ENCODE measurements at regions not wholly inside any gene's neighbourhood (a gene's known extent, or its start where the extent isn't known, plus 50 kb on each side); places are given as distances from the start of the nearest gene placed in this dataset.

DNA sequence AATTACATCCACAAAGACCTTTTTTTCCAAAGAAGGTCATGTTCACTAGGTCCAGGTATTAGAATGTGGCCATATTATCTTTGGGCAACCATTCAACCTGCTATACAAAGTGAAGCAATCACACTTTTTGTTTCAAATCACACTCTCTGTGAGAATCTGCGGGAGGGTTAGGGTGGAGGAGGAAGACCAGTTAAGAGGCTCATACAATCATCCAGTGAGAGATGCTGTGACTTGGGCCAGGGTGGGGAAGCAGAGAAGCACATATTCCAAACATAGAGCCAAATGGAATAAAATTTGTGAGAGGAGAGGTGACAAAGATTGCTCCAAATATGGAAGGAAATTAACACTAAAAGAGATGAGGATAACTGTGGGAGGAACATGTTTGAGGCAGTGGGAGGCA lies 351.6 kb downstream of the CYRIA start:
- no peak for DNase-seq

DNA sequence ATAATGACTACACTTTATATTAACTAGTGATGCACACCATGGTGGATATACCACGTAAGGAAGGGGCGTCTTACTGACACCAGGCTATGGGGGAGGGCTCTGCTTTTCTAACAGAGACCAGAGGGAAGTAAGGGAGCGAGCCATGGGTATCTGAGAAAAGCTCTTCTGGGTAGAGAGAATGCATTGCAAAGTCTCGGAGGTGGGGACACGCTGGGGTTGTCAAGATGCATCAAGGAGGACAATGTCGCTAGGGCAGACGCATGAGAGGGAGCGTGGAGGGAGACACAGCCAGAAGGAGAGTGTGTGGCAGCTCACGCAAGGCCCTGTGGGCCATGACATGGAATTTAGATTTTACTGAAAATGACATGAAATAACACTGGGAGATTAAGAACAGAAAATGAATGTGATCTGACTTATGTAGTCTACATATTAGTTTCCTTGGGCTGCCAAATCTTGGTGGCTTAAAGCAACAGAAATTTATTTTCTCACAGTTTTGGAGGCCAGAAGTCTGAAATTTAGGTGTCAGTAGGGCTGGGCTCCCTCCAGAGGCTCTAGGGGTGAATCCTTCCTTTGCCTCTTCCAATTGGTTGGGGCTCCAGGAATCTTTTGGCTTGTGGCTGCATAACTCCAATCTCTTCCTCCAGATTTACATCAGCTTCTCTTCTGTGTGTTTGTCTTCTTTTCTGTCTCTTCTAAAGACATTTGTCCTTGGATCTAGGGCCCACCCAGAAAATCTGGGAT lies 352.2 kb downstream of the CYRIA start:
- DNase-seq: no peak

GRCh38 chr2:16312771-16313170 lies 352.9 kb downstream of the CYRIA start:
- no peak for DNase-seq

GRCh38 chr2:16311521-16312440 lies 353.9 kb downstream of the CYRIA start:
- no peak for DNase-seq

- no peak for DNase-seq
Measured at GRCh38 chr2:16308816-16309215, 356.8 kb downstream of the CYRIA start.

- DNase-seq: no peak
Measured at GRCh38 chr2:16304876-16305590, 360.6 kb downstream of the CYRIA start.

- no peak for DNase-seq
Measured at GRCh38 chr2:16303761-16304160, 361.9 kb downstream of the CYRIA start.

- DNase-seq: no peak
Measured at GRCh38 chr2:16303273-16303577, 362.4 kb downstream of the CYRIA start.

DNA sequence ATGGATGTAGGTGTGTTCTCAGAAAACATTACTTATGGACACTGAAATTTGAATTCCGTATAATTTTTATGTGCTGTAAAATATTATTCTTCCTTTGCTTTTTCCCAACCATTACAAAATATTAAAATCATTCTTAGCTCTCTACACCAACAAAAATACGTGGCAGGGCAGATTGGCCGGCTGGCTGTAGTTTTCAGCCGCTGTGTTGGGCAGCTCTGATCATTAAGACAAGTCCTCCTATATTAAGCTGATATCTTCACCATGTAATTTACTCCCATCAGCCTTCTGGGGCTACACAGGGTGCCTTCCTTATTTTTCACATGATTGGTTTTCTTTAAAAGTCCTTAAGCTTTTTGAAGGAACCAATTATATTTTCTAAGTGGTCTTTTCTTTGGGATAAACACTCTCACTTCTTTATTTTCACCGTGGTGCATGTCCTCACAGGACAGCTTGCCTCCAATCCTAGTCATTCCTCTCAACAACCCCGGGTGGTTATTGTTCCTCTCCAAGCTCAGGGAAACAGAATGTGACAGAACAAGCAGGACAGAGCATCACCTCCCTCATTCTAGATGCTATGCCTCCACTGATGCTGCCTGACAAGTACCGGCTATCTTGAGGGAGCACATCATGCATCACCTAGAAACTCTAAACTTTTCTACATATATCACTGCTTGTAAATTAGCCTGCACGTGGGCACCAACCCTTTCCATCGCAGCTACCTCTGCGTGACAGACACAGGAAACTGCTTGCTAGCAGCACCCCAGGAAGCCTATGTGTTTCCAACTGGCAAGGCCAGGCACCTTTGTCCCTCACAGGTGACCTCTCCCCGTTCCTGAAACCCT lies 362.3 kb downstream of the MYCN start:
- DNase-seq: no peak

- DNase-seq: no peak
Measured at GRCh38 chr2:16301961-16302360, 361.6 kb downstream of the MYCN start.

GRCh38 chr2:16298866-16299265 lies 358.5 kb downstream of the MYCN start:
- no peak for DNase-seq

GRCh38 chr2:16296331-16297250 lies 356.2 kb downstream of the MYCN start:
- DNase-seq: no peak

GRCh38 chr2:16296038-16296290 lies 355.6 kb downstream of the MYCN start:
- DNase-seq: no peak

GRCh38 chr2:16294791-16295190 lies 354.4 kb downstream of the MYCN start:
- no peak for DNase-seq

- DNase-seq: no peak
Measured at GRCh38 chr2:16293871-16294270, 353.5 kb downstream of the MYCN start.

DNA sequence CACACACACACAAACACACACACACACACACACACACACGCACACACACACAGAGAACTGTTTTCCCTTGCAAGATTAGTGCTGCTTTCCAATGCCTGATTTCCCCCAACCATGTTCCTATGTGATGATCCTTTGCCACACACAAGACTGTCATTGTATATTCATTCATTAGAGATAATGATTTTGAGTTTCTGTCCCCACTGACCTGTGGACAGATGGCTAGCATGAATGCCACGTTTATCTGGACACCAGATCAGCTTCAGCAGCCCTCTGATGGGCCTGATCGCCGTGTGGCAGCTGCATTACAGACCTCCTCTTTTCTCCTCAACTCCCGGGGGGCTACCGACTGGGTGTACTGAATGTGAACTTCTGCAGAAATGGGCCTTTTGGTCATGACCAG lies 353.0 kb downstream of the MYCN start:
- DNase-seq: no peak

DNA sequence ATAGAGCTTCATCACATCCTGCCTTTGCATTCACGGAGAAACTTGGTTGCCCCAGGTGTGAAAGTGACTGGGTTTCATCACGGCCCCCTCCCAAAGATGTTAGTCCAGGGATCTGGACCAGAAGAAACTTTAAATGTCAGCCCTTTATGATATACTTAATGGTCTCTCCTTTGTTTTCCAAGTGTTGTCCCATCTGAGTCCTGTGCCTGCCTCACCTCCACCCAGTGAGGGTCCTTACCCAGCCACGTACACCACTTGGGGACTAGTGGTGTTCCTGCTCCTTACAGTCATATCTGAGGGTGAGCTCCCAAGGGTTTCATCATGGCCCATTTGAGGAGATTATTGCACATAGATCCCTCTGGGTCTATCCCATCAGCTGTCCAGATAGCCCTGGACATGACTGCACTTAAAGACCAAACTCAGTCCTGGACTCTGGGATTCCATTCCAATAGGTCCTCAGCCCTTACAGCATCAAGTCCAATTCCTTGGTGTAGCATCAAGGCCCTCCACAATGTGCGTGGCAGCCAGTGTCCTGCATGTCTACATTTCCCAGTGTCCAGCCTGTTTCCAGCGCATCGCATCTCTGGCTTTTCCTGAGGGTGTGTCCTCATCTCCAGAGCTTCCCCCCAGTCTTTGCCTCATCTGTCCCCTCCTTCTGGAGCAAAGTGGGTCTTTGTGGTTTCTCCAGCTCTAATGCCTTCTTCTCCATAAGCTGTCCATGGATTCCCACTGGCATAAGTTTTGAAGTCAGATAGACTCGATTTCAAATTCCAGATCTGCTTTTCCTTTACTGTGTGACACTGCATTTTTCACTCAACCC lies 351.6 kb downstream of the MYCN start:
- no peak for DNase-seq

DNA sequence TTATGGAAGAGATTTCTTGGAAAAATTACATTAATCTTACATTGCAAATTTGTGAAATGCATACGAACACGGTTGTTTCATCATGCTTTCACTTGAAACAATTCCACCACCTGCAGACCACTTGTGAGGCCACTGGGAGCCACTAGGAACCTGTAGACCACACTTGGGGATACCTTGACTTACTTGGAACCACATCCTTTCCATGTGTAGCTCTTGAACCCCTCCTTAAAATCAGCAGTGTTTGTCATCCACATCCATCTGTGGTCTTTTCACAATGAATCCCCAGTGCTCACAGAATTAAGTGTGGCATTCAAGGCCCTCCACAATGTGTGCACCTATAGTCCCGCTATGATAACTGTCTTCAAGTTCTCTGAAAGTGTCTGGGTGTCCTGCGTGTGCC lies 350.9 kb downstream of the MYCN start:
- no peak for DNase-seq

DNA sequence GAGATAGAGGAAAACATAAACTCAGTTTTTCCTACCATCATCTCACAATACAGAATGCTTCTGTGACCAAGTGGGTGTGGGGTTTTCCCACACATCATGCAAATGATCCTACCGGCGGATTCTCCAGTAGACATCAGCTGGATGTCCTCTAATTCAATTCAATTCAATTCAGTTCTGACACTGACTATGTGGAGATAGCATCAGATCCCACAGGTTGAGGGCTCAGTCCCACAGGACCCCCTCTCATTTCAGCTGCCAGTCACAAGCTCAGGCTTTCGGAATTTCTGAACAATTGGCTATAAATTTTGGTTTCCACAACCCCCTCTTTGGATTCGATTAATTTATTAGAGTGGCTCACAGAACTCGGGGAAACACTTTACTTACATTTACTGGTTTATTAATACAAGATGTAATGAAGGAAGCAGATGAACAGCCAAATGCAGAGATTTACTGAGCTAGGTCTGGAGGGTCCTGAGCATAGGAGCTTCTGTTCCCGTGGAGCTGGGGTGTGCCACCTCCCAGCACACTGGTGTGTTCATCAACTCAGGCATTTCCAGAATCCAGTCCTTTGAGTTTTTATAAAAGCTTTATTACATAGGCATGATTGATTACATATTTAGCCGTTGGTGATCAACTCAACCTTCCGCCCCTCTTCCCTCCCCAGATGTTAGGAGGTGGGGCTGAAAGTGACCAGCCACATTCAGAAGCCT lies 350.1 kb downstream of the MYCN start:
- no peak for DNase-seq

DNA sequence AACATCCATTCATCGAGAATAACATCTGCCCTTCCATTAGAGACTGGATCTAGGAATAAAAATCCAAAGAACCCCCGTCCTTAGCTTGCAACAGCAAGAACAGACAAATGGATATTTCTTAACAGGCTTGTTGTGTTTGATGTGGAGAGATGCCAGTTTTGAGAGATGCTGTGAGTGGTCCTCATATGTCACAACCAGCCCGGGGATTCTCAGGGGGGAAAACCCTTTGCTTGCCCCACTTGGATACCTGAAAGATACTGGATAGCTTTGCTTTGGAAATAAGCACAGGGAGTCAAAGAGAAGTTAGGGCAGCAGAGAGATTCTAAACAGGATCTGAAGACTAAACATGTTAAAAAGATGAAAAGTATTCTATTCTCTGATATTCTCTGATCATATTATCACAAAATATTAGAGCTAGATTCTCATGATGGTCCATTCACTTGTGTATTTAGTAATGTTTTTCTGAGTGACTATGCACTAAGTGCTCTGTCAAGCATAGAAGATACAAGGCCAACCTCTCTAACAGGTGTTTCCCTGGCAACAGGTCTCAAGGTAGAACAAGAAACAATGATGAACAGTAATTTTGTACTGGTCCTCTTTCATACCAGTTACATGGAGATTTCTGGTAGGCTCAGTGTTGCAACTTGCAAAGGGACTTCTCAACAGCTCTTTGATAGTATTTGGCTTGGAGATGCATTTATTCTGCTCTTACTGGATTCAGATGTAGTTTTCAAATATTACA lies 348.2 kb downstream of the MYCN start:
- DNase-seq: no peak

All from activated T-cell treated with anti-CD3 and anti-CD28 coated beads, Interleukin-2, amount 50 U/mL, for 1 hour (primary cell).